ENCODE measurements at regions not wholly inside any gene's neighbourhood (a gene's known extent, or its start where the extent isn't known, plus 50 kb on each side); places are given as distances from the start of the nearest gene placed in this dataset.

DNA sequence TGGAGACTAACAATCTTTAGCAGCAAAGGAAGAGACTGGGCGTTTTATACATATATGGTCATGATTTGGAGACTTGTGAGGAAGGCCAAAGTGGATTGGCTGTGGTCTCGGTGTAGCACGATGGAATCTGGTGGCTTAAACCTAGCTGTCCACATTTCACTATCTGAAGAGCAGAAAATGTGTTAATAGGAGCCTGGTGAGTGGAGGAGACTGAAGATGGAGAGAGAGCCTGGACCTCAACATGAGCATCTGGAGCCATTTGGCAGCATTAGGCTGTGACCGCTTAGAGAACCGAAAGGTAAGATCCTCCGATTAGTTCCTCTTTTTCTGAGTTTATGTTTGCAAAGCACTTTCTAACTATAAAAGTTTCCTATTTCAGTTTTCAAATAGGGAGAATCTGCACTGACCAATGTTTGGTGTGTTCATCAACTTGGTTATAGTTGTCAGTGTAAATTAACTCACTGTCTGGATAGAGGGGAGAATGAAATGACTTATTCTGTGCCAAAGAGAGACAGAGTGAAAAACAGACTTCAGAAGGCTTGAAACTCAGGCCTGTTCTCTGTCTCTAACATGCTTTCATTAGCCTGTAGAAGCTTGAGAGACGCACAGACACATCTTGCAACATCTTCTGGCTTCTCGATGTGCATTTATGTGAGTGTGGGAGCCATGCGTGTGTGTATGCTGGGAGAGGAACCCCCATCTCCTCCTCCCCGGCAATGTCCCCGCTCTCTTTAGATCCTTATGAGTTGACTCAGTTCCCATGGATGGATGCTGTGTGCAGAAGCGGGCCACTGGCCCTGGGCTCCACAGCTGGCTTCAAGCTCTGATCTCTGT is 244.7 kb upstream of the TBL1XR1 start:
- no peaks in the 10 kb centered on the region for H3K27me3 ChIP-seq
- peak in 3 of 4 donors; percentile 11 to 46 (median 30) for ATAC-seq
- intact Hi-C loops (cut with DNase I) = no loop called here
- peaks cover 0 to 11% (median 5%) of the 10 kb centered on the region in 12 donors for H3K4me1 ChIP-seq
- no peaks in the 10 kb centered on the region for H3K36me3 ChIP-seq
- WGBS, 4 donors = 89 to 94% (median 90%) methylated on average over 12 of the region's 12 CpGs
- no peak overlapping the region for H3K4me3 ChIP-seq
- TF ChIP-seq, protein P1, sequence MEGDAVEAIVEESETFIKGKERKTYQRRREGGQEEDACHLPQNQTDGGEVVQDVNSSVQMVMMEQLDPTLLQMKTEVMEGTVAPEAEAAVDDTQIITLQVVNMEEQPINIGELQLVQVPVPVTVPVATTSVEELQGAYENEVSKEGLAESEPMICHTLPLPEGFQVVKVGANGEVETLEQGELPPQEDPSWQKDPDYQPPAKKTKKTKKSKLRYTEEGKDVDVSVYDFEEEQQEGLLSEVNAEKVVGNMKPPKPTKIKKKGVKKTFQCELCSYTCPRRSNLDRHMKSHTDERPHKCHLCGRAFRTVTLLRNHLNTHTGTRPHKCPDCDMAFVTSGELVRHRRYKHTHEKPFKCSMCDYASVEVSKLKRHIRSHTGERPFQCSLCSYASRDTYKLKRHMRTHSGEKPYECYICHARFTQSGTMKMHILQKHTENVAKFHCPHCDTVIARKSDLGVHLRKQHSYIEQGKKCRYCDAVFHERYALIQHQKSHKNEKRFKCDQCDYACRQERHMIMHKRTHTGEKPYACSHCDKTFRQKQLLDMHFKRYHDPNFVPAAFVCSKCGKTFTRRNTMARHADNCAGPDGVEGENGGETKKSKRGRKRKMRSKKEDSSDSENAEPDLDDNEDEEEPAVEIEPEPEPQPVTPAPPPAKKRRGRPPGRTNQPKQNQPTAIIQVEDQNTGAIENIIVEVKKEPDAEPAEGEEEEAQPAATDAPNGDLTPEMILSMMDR (IDR thresholded peaks at IDR 0.05) = no peak
- TF ChIP-seq POLR2A (IDR thresholded peaks at IDR 0.05) = no peak
- peak overlapping the region in 2 of 12 donors; percentile 48 to 75 for H3K27ac ChIP-seq
- DNase-seq = no peak
- no peaks in the 10 kb centered on the region for H3K9me3 ChIP-seq

DNA sequence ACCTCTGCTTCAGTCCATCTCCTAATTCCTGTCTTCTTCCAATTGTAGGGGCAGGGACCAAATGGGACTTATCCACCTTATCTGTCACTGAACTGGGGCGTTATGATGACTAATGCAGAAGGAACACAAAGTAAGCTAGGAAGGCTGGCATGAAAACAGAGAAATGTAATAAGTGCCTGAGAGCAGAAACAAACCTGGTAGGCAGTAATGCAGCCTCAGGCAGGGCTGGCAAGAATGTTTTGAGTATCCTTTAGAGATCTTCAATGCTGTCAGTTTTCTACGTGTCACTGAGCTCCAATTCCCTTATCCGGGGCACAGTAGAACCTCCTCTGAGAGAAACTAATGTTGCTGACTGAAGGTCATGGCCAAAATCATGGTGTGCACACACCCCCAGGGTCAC is 246.2 kb upstream of the TBL1XR1 start:
- intact Hi-C loops (cut with DNase I) = no loop called here

DNA sequence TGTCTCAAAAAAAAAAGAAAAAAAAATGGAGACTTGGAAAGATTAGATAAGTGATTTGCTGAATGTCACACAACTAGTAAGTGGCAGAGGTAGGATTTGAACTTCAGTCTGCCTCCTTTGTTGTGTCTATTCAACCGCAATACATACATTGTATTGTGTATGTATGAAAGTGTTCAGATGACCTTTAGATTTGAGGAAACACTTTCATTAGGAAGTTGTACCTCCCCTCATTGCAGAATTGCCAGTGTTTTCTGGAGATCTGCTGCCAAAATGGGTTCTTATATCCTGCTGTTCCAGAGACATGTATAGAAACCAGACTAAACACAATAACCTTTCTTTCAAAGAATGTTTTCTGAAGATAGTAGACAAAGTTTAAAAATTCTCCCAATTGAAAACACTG is 247.4 kb upstream of the TBL1XR1 start:
- TF ChIP-seq, protein P1 (IDR thresholded peaks at IDR 0.05) = no peak
- no peak for TF ChIP-seq POLR2A (IDR thresholded peaks at IDR 0.05)
- Histone ChIP-seq H3K9me3 (no peaks in the 10 kb centered on the region), H3K27me3 (no peaks in the 10 kb centered on the region), H3K27ac (peak overlapping the region in 1 of 12 donors; percentile 75), H3K4me1 (peaks cover 0 to 32% (median 0%) of the 10 kb centered on the region in 12 donors), H3K36me3 (no peaks in the 10 kb centered on the region), H3K4me3 (no peak overlapping the region)
- DNase-seq = no peak
- intact Hi-C loops (cut with DNase I) = no loop called here
- 92 to 100% (median 95%) methylated on average over 1 of the region's 1 CpG for WGBS, 4 donors
- ATAC-seq = no peak

More for the DNA sequence above, 246.2 kb upstream of the TBL1XR1 start:
- 41 to 46% (median 43%) methylated on average over 3 of the region's 3 CpGs for WGBS, 4 donors
- Histone ChIP-seq H3K27ac (peak overlapping the region in 5 of 12 donors; percentile 10 to 75 (median 27)), H3K9me3 (no peaks in the 10 kb centered on the region), H3K27me3 (no peaks in the 10 kb centered on the region), H3K4me3 (no peak overlapping the region), H3K4me1 (peaks cover 0 to 20% (median 0%) of the 10 kb centered on the region in 12 donors), H3K36me3 (no peaks in the 10 kb centered on the region)
- ATAC-seq = peak in 2 of 4 donors; percentile 63 to 79
- TF ChIP-seq, protein P1 (IDR thresholded peaks at IDR 0.05) = no peak
- TF ChIP-seq POLR2A (IDR thresholded peaks at IDR 0.05) = no peak
- DNase-seq = no peak

DNA sequence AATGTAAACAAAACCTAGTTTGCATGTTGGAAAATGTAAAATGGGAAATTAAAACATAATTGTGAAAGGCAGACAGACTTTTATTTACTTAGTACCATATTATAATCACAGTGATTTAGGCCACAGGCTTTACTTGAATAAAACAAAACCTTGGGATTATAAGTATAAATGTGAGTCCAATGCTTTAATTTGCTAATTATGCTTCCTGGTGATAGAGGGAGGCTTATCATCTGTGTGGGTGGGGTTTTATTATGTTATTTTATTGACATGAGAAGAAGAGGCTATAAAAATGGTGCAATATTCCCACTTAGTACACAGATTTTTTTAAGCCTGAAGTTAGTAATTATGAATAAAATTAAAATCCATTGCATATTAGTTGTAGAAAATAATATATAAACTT is 248.3 kb upstream of the TBL1XR1 start:
- ATAC-seq = no peak
- no peak for DNase-seq
- Histone ChIP-seq H3K27me3 (no peaks in the 10 kb centered on the region), H3K9me3 (no peaks in the 10 kb centered on the region), H3K36me3 (no peaks in the 10 kb centered on the region), H3K4me1 (peaks cover 0 to 38% (median 0%) of the 10 kb centered on the region in 12 donors), H3K4me3 (no peak overlapping the region), H3K27ac (peak overlapping the region in 2 of 12 donors; percentile 40 to 69)
- TF ChIP-seq POLR2A (IDR thresholded peaks at IDR 0.05) = no peak
- TF ChIP-seq, protein P1 (IDR thresholded peaks at IDR 0.05) = no peak
- intact Hi-C loops (cut with DNase I) = no loop called here

All from heart left ventricle (tissue), 16 donors.